ENCODE measurements at regions not wholly inside any gene's neighbourhood (a gene's known extent, or its start where the extent isn't known, plus 50 kb on each side); places are given as distances from the start of the nearest gene placed in this dataset.
"Not testable (repeated sequence)": the region's sequence is repeated elsewhere in the genome, so short reads cannot be mapped to it uniquely, and the experiment has no call there.

- FAIRE-seq, result not testable (repeated sequence)
These were observed 156.4 kb upstream of the NR3C2 start for GRCh38 chr4:148598418-148599207.

GRCh38 chr4:148589182-148589581 lies 147.0 kb upstream of the NR3C2 start:
- FAIRE-seq (no peak), DNase-seq (ENCODE audit: low spot score in 2 of 2) (no peak)

More at GRCh38 chr4:148598418-148599207, 156.4 kb upstream of the NR3C2 start:
- DNase-seq (ENCODE audit: low spot score in 2 of 2), result not testable (repeated sequence)

- DNase-seq (ENCODE audit: low spot score in 2 of 2), result no peak
- FAIRE-seq, result no peak
These were observed 133.4 kb upstream of the NR3C2 start for GRCh38 chr4:148575577-148575976.

GRCh38 chr4:148574911-148575310 lies 132.7 kb upstream of the NR3C2 start:
- FAIRE-seq, result no peak

GRCh38 chr4:148574502-148574901 lies 132.3 kb upstream of the NR3C2 start:
- no peak for FAIRE-seq
- no peak for DNase-seq (ENCODE audit: low spot score in 2 of 2)

More at GRCh38 chr4:148574911-148575310, 132.7 kb upstream of the NR3C2 start:
- no peak for DNase-seq (ENCODE audit: low spot score in 2 of 2)

- DNase-seq (ENCODE audit: low spot score in 2 of 2), result no peak
- no peak for FAIRE-seq
These were observed 131.9 kb upstream of the NR3C2 start for GRCh38 chr4:148574066-148574465.

GRCh38 chr4:148573296-148573695 lies 131.1 kb upstream of the NR3C2 start:
- DNase-seq (ENCODE audit: low spot score in 2 of 2) (no peak), FAIRE-seq (no peak)

- DNase-seq (ENCODE audit: low spot score in 2 of 2) (peak in 1 of 2 donors; percentile 3), FAIRE-seq (no peak)
These were observed 123.6 kb upstream of the NR3C2 start for GRCh38 chr4:148565801-148566200.

- no peak for DNase-seq (ENCODE audit: low spot score in 2 of 2)
- no peak for FAIRE-seq
These were observed 121.5 kb upstream of the NR3C2 start for GRCh38 chr4:148563684-148564083.

GRCh38 chr4:148561467-148561866 lies 119.3 kb upstream of the NR3C2 start:
- DNase-seq (ENCODE audit: low spot score in 2 of 2), result no peak
- FAIRE-seq, result no peak

GRCh38 chr4:148557793-148558192 lies 115.6 kb upstream of the NR3C2 start:
- no peak for DNase-seq (ENCODE audit: low spot score in 2 of 2)
- FAIRE-seq, result no peak

- no peak for FAIRE-seq
- DNase-seq (ENCODE audit: low spot score in 2 of 2), result no peak
These were observed 108.6 kb upstream of the NR3C2 start for GRCh38 chr4:148550788-148551187.

- FAIRE-seq (no peak), DNase-seq (ENCODE audit: low spot score in 2 of 2) (no peak)
These were observed 100.9 kb upstream of the NR3C2 start for GRCh38 chr4:148542922-148543623.

- DNase-seq (ENCODE audit: low spot score in 2 of 2) (no peak), FAIRE-seq (no peak)
These were observed 98.6 kb upstream of the NR3C2 start for GRCh38 chr4:148540622-148541326.

- FAIRE-seq (no peak), DNase-seq (ENCODE audit: low spot score in 2 of 2) (no peak)
These were observed 97.2 kb upstream of the NR3C2 start for GRCh38 chr4:148539387-148539786.

GRCh38 chr4:148533851-148534250 lies 91.6 kb upstream of the NR3C2 start:
- DNase-seq (ENCODE audit: low spot score in 2 of 2); FAIRE-seq: not testable (repeated sequence)

- DNase-seq (ENCODE audit: low spot score in 2 of 2), result no peak
- no peak for FAIRE-seq
These were observed 87.9 kb upstream of the NR3C2 start for GRCh38 chr4:148530114-148530513.

GRCh38 chr4:148527571-148527970 lies 85.4 kb upstream of the NR3C2 start:
- DNase-seq (ENCODE audit: low spot score in 2 of 2) (no peak), FAIRE-seq (no peak)

- FAIRE-seq, result no peak
These were observed 80.8 kb upstream of the NR3C2 start for GRCh38 chr4:148522995-148523394.

GRCh38 chr4:148515248-148515647 lies 73.0 kb upstream of the NR3C2 start:
- DNase-seq (ENCODE audit: low spot score in 2 of 2) (no peak), FAIRE-seq (no peak)

More at GRCh38 chr4:148522995-148523394, 80.8 kb upstream of the NR3C2 start:
- no peak for DNase-seq (ENCODE audit: low spot score in 2 of 2)

GRCh38 chr4:148514581-148514980 lies 72.4 kb upstream of the NR3C2 start:
- FAIRE-seq (no peak), DNase-seq (ENCODE audit: low spot score in 2 of 2) (no peak)
